ENCODE measurements at regions not wholly inside any gene's neighbourhood (a gene's known extent, or its start where the extent isn't known, plus 50 kb on each side); places are given as distances from the start of the nearest gene placed in this dataset.
"Not testable (repeated sequence)": the region's sequence is repeated elsewhere in the genome, so short reads cannot be mapped to it uniquely, and the experiment has no call there.

- not testable (repeated sequence) for TF ChIP-seq CTCF, POLR2A (IDR thresholded peaks at IDR 0.05)
Observed at GRCh38 chr7:85891900-85892299, 705.0 kb upstream of the SEMA3D start.

Data from lower leg skin (tissue), 3 donors.